Motor neuron (in vitro differentiated cells): ENCODE measurements at regions not wholly inside any gene's neighbourhood (a gene's known extent, or its start where the extent isn't known, plus 50 kb on each side); places are given as distances from the start of the nearest gene placed in this dataset.
"Not testable (repeated sequence)": the region's sequence is repeated elsewhere in the genome, so short reads cannot be mapped to it uniquely, and the experiment has no call there.

Experiments
- ATAC-seq, 8 experiments: fragments of 200-7000 bp; cut with Tn5 transposase; replicated peaks in 6 of 8; 2 replicates each; pipeline ENCODE4 v1.8.0; 2021; ENCODE audit warnings: mild to moderate bottlenecking in 8 of 8, moderate library complexity in 8 of 8
- H3K27ac ChIP-seq, 2 donors: fragments of 250-450 bp; sonication (Bioruptor Pico); 2 replicates each; pipeline ENCODE4 v1.9.0; 2021; ENCODE audit warnings: antibody characterized with exemption in 2 of 2, mild to moderate bottlenecking in 2 of 2, moderate library complexity in 1 of 2
- H3K4me1 ChIP-seq, 2 donors: fragments of 250-450 bp; sonication (Bioruptor Pico); replicated peaks in 1 of 2; 2 replicates each; pipeline ENCODE4 v1.6.1; 2021; ENCODE audit warnings: antibody characterized with exemption in 2 of 2, mild to moderate bottlenecking in 2 of 2, moderate library complexity in 1 of 2
- H3K4me3 ChIP-seq, 5 donors: fragments of 250-450 bp; sonication (Bioruptor Pico); 2 replicates each; pipeline ENCODE4 v1.9.0; 2021; ENCODE audit warnings: antibody characterized with exemption in 5 of 5, mild to moderate bottlenecking in 5 of 5, moderate library complexity in 4 of 5
- WGBS, 10 experiments: fragments of 450-650 bp; shearing (Covaris generic); methylation state at CpG; one replicate each; pipeline ENCODE4 v1.0.0; 2022; 5-methylcytosine and 5-hydroxymethylcytosine counted together
- in situ Hi-C, 9 experiments: fragments of 400-800 bp; cut with MboI; loops; one replicate each; pipeline ENCODE4 v1.15.0; 2021; ENCODE audit warnings: low sequenced_read_pairs in 9 of 9, low pct_unique_long_range_greater_than_20kb in 2 of 9; ENCODE audit not compliant: unreplicated experiment in 9 of 9

- WGBS, 10 experiments = 38 to 100% (median 75%) methylated on average over 1 of the region's 1 CpG; no CpG with 5 or more reads in 6 of the 10 experiments
- ATAC-seq = no peak
- Histone ChIP-seq H3K27ac (no peak overlapping the region), H3K4me3 (no peak overlapping the region), H3K4me1 (no peaks in the 10 kb centered on the region)
- in situ Hi-C loops = no loop called here
These were observed 87.7 kb upstream of the RAB40AL start for GRCh38 chrX:102849396-102849795.

GRCh38 chrX:102858826-102859549 lies 78.1 kb upstream of the RAB40AL start:
- H3K27ac ChIP-seq, H3K4me1 ChIP-seq, H3K4me3 ChIP-seq, in situ Hi-C loops: not testable (repeated sequence)
- ATAC-seq = peak in 1 of 8 experiments; percentile 29
- WGBS, 10 experiments = 70 to 100% (median 83%) methylated on average over 1 to 5 of the region's 8 CpGs; no CpG with 5 or more reads in 5 of the 10 experiments

GRCh38 chrX:102859550-102859871 lies 77.6 kb upstream of the RAB40AL start:
- Histone ChIP-seq H3K27ac (no peak overlapping the region), H3K4me3 (no peak overlapping the region), H3K4me1 (no peaks in the 10 kb centered on the region)
- ATAC-seq = peak in 1 of 8 experiments; percentile 68
- in situ Hi-C loops = no loop called here
- 14% methylated on average over 1 of the region's 1 CpG; no CpG with 5 or more reads in 9 of the 10 experiments for WGBS, 10 experiments

GRCh38 chrX:102860235-102860634 lies 76.8 kb upstream of the RAB40AL start:
- H3K4me1 ChIP-seq = no peaks in the 10 kb centered on the region
- in situ Hi-C loops = no loop called here
- no peak overlapping the region for H3K4me3 ChIP-seq
- 50 to 83% (median 67%) methylated on average over 1 of the region's 1 CpG; no CpG with 5 or more reads in 7 of the 10 experiments for WGBS, 10 experiments
- no peak for ATAC-seq
- no peak overlapping the region for H3K27ac ChIP-seq

DNA sequence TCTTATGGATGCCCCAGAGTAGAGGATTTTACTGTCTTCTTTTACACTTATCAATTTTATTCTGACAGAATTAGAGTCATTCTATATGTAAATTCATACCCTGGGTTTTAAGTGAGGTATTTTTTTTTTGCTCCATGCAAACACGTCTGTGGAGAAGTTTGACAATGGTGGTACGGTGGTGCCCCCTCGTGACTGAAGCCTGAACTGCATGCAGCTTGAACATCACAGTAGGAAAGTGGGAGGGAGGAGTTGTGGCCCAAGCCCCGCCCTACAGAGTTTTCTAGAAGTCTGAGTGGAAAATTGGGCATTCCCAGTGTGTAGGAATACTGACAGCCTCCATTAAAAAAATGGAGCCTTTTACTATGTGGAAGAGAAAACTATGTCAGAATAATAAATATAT lies 73.3 kb upstream of the RAB40AL start:
- Histone ChIP-seq H3K4me3 (no peak overlapping the region), H3K4me1 (no peaks in the 10 kb centered on the region), H3K27ac (no peak overlapping the region)
- peak in 7 of 8 experiments; percentile 32 to 84 (median 65) for ATAC-seq
- in situ Hi-C loops = no loop called here
- WGBS, 10 experiments = 0 to 20% (median 0%) methylated on average over 1 to 2 of the region's 4 CpGs; no CpG with 5 or more reads in 5 of the 10 experiments

GRCh38 chrX:102866981-102867656 lies 70.0 kb upstream of the RAB40AL start:
- 15 to 88% (median 43%) methylated on average over 1 to 2 of the region's 2 CpGs; no CpG with 5 or more reads in 5 of the 10 experiments for WGBS, 10 experiments
- peak in 3 of 8 experiments; percentile 80 to 93 (median 92) for ATAC-seq
- Histone ChIP-seq H3K4me1 (no peaks in the 10 kb centered on the region), H3K4me3 (no peak overlapping the region), H3K27ac (no peak overlapping the region)
- in situ Hi-C loops = no loop called here

DNA sequence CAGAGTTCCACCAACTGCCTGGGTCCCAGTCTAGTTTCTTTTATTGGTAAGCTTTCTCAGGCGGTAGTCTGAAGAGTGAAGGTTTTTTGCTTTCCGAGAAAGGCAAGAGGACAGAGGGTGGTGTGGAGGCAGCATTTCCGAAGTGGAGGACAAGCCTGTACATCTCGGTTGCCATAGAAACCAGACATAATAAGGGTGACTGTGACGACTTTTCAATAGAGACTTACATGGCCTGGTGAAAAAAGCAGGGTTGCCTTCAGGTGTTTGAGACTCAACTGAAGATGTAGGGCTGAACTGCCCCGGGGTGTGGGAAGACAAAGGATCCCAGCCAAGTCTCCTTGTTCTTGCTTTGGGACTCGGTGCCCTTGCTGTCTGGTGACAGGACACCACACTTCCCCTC lies 53.6 kb upstream of the RAB40AL start:
- Histone ChIP-seq H3K4me1 (no peaks in the 10 kb centered on the region), H3K4me3 (no peak overlapping the region), H3K27ac (no peak overlapping the region)
- 49% methylated on average over 4 of the region's 7 CpGs; no CpG with 5 or more reads in 9 of the 10 experiments for WGBS, 10 experiments
- ATAC-seq = no peak
- in situ Hi-C loops = no loop called here
